NCI-H146 (cell line): ENCODE measurements at regions not wholly inside any gene's neighbourhood (a gene's known extent, or its start where the extent isn't known, plus 50 kb on each side); places are given as distances from the start of the nearest gene placed in this dataset.

Source experiments
- DNase-seq: peaks from one replicate; lab custom pipeline; 2025; lab: John Stamatoyannopoulos, UW

DNA sequence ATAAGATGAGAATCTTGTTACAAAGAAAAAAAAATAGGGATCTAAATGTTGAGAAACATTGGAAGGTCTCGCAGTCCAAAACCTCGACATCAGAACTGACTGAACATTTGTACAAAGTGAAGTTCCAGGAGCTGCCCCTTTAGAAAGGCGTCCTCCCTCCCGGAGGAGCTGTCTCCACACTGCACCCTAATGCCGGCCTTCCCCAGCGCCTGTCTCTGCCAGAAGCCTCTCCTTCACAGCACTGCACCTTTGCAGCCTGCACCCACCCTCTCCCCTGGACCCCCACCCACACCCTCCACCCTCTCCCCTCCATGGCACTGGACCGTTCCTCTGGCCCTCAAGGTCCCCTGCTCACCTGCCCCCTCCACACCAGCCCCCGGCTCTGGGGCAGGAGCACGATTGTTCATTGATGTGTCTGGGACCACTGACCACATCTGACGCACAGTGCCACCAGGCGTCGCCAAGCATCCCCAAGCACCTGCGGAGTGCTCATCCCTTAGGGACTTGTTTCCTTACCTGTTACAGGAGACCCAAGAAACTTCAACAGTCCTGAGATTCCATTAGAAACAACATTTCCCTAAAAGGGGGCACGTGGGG lies 90.3 kb upstream of the SNTG2 start:
- DNase-seq = no peak

DNA sequence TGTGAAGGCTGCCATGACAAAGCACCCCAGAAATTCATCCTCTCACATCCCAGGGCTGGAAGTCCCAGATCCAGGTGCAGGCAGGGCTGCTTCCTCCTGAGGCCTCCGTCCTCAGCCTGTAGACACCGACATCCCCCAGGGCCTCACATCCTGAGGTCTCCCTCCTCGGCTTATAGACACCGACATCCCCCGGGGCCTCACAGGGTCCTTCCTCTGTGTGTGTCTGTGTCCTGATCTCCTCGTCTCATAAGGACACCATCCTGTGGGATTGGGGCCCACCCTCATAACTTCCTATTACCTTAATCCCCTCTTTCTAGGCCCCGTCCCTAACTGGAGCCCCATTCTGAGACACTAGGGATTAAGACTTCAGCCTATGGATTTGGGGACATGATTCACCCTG lies 92.0 kb upstream of the SNTG2 start:
- DNase-seq = no peak

DNA sequence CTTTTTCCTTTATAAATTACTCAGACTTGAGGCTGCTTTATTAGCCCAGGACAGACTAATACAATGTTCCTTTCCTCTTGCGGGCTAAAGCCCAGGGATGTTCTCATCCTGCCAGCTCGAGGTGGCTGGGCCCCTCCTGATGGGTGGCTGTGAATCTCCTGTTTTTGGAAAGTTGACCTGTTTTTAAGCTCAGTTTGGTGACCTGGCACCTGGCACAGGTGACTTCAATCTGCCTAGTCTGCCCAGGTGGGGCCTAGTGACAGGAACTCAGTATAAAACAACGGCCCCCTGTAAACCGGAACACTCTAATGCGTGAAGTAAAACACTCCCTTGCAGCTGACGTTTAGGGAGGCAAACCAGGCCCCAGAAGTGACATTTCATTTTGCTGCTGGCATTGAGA lies 92.7 kb upstream of the SNTG2 start:
- no peak for DNase-seq

DNA sequence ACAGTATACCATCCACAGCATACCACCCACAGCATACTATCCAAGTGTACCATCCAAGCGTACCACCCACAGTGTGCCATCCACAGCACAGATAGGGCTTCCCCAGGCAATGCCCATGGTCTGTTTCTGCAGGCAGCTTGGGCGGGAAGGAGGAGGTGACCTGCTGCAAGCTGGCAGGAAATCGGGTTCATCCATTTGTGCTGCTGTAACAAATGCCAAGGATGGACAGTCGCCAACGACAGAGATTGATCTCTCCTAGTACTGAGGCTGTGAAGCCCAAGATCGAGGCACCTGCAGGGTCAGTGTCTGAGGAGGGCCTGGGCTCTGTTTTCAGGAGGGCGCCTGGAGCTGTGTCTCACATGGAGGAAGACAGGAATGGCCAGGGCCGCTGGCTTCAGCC lies 93.6 kb upstream of the SNTG2 start:
- DNase-seq = no peak

DNA sequence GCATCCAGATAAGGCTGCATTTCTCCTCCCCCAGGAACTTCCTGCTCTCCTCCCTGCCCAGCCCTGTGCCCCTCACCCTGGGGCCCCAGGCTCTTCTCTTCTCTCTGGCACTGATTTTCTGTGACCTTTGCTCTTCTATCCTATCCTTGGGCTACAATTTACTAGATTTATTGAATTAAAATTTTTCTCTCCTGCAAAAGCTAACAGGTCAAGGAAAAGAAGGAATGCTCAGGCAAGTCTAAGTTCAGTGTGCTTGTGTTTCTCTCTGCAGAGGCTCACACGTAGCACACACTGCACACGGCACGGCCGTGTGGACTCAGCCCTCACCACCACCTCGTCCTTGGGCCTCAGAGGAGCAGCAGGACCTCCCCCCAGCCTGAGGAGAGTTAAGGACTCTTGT lies 94.2 kb upstream of the SNTG2 start:
- DNase-seq = no peak

GRCh38 chr2:856041-856440 lies 94.6 kb upstream of the SNTG2 start:
- no peak for DNase-seq

GRCh38 chr2:855177-855576 lies 95.5 kb upstream of the SNTG2 start:
- no peak for DNase-seq

DNA sequence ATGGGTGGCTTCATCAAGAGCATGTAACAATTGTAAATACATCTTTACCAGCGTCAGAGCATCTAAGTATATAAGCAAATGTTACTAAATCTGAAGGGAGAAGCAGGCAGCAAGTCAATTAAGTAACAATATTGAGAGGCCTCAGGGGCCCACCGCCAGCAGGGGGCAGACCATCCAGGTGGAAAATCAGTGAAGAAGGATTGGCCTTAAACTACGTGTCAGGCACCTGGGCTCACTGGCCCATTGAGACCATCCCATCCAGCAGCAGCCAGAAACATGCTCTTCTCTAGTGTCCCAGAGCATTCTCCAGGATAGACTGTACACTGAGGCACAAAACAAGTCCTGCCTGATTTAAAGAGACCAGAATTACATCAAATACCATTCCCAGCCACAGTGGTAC lies 96.2 kb upstream of the SNTG2 start:
- peak; percentile 4 for DNase-seq

- no peak for DNase-seq
Measured at GRCh38 chr2:853203-853870, 97.3 kb upstream of the SNTG2 start.

DNA sequence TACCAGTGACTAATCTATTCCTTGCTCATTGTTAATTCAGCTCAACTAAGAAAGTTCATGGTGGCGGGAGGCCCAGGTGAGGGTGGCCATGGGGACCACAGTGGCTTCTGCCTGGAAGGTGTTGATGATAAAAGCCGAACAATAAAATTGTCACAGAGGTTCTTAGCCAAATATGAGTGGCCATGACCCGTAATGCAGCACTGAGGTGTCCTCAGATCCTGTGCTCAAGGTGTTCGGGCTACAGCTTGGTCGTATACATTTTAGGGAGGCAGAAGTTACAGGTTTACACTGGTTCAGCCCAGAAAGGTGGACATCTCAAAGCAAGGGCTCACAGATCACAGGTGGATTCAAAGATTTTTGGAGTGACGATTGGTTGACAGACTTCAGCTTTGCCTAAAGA lies 98.5 kb upstream of the SNTG2 start:
- DNase-seq = no peak

GRCh38 chr2:851680-852079 lies 99.0 kb upstream of the SNTG2 start:
- no peak for DNase-seq

GRCh38 chr2:851078-851477 lies 99.6 kb upstream of the SNTG2 start:
- no peak for DNase-seq

DNA sequence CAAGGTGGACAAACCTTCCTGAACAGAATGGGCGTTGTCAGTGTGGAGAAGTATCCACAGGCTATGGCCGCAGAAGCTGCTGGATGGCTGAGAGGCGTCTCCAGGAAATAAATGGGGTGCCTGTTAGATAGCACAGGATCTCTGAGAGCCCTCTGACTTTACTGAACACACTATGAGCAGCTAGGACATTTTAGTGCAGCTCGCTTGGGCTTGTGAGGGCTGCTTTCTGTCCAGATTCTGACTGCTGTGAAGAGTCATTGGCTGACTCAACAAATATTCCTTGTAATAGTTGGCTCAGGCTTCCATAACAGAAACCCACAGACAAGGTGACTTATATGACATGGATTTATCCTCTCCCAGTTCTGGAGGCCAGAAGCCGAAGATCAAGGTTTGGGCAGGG lies 100.2 kb upstream of the SNTG2 start:
- no peak for DNase-seq

DNA sequence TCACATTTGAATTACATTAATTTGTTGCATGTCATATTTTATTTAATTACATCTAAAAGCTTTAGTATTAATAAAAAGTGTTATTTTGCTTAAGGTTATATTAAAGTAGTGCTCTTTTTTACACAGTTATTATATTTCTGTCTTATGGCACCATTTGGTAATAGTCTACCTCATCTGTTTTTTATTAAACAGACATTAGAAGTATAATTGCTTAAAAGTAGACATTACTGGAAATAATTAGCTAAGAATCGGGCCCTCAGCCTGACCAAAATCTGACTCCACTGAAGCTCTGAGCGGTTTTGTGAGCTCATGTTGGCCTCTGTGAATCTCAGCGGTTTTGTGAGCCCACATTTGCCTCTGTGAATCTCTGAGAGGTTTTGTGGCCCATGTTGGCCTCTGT lies 102.5 kb upstream of the SNTG2 start:
- DNase-seq = no peak

DNA sequence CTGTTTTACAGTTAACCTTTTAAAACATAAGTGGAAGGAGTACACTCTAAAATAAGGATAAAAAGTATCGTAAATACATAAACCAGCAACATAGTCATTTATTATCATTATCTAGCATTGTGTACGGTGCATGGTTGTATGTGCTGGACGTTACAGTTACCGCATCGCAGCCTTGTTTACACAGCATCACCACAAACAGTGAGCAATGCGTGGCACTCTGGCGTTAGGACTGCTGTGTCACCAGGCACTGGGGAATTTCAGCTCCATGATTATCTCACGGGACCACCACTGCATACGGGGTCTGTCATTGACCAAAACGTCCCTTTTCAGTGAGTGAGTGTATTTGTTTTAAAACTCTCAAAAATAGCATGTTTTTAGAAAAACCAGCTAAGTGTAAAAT lies 103.0 kb upstream of the SNTG2 start:
- DNase-seq = no peak

GRCh38 chr2:844715-845114 lies 105.9 kb upstream of the SNTG2 start:
- no peak for DNase-seq

GRCh38 chr2:842151-842803 lies 108.4 kb upstream of the SNTG2 start:
- no peak for DNase-seq

DNA sequence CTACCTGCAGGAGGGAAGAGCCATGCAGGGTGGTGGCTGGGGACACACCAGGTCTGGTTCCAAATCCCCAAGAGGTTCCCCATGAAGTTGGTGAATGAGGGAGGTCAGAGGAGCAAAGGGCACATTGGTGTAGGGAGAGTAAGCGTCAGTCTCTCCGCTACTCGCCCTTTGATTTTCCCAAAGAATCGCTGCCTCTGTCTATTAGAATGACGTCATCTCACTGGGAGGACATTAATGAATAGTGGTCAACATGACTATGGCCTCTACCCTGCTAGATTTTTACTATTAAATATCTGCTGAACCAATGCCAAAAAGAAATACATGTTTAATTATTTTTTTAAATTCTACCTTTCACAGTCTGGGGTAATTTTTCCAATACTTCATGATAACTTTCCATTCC lies 109.6 kb upstream of the SNTG2 start:
- DNase-seq = no peak

- DNase-seq = no peak
Measured at GRCh38 chr2:834233-834632, 116.4 kb upstream of the SNTG2 start.

DNA sequence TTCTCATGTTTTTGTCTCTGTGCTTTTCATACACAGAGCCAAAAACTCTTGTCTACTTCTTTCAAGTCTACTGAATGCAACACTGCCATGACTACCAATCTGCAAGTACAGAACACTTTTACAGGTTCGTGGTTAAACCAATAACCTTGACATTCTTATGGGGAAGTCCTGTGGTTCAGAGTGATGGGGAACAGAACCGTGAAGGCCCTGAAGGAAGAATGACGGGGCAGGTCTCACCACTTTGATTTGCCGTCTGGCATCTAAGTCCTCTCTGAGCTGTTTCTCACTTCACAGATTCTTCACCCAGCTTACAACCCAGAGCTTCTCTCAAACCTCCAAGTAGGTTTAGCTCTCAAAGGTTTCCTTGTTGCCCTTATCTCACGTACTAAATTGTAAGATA lies 117.5 kb upstream of the SNTG2 start:
- no peak for DNase-seq

DNA sequence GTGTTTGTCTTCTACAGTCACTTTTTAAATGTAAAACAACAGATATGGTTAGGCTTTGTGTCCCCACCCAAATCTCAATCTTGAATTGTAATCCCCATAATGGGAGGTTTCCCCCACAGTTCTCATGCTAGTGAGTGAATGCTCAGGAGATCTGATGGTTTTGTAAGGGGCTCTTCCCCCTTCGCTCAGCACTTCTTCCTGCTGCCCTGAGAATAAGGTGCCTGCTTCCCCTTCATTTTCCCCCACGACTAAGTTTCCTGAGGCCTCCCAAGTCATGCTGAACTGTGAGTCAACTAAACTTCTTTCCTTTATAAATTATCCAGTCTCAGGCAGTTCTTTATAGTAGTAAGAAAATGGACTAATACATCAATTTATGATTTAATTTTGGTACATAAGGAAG lies 118.0 kb upstream of the SNTG2 start:
- no peak for DNase-seq

DNA sequence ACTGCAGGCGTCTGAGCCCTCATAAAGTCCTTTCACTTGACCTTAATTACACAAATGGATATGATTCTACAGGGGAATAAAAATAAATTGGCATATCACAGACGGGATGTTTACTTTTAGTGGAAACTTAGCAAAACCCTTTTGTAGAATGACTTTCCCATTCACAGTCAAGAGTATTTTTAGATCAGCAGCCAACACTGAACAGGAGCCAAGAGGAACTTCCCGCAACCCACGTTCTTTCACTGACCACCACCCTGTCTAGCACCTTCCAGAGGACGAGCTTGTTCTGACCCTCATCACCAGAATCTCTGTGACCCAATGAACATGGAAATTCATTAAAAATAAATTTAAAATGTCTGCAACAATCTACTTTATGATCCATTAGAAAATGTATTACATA lies 119.0 kb upstream of the SNTG2 start:
- DNase-seq = no peak

GRCh38 chr2:831225-831536 lies 119.5 kb upstream of the SNTG2 start:
- no peak for DNase-seq
